HG02610 (cell line): ENCODE measurements at regions not wholly inside any gene's neighbourhood (a gene's known extent, or its start where the extent isn't known, plus 50 kb on each side); places are given as distances from the start of the nearest gene placed in this dataset.
"Not testable (repeated sequence)": the region's sequence is repeated elsewhere in the genome, so short reads cannot be mapped to it uniquely, and the experiment has no call there.

Source experiments
- ATAC-seq: cut with Tn5 transposase; IDR thresholded peaks from one replicate; pipeline ENCODE4 v1.9.1; 2021; ENCODE audit warnings: mild to moderate bottlenecking, moderate library complexity; ENCODE audit not compliant: unreplicated experiment

- no peak for ATAC-seq
These were observed 90.7 kb downstream of the GADD45G start for GRCh38 chr9:89695441-89695891.

- not testable (repeated sequence) for ATAC-seq
These were observed 91.2 kb downstream of the GADD45G start for GRCh38 chr9:89695979-89696378.

GRCh38 chr9:89696780-89697179, 92.0 kb downstream of the GADD45G start:
- no peak for ATAC-seq

GRCh38 chr9:89697553-89697952, 92.7 kb downstream of the GADD45G start:
- no peak for ATAC-seq

GRCh38 chr9:89698411-89699005, 93.7 kb downstream of the GADD45G start:
- ATAC-seq = no peak

- ATAC-seq = no peak
These were observed 94.8 kb downstream of the GADD45G start for GRCh38 chr9:89699646-89700045.

GRCh38 chr9:89701221-89701798, 96.5 kb downstream of the GADD45G start:
- ATAC-seq = peak; percentile 90

GRCh38 chr9:89702401-89702800, 97.6 kb downstream of the GADD45G start:
- no peak for ATAC-seq

GRCh38 chr9:89705651-89706050, 100.8 kb downstream of the GADD45G start:
- ATAC-seq = no peak

- no peak for ATAC-seq
These were observed 101.3 kb downstream of the GADD45G start for GRCh38 chr9:89706086-89706485.

GRCh38 chr9:89706731-89707191, 101.9 kb downstream of the GADD45G start:
- ATAC-seq = peak; percentile 64

GRCh38 chr9:89710697-89711096, 105.9 kb downstream of the GADD45G start:
- ATAC-seq = no peak

- no peak for ATAC-seq
These were observed 107.1 kb downstream of the GADD45G start for GRCh38 chr9:89711866-89712265.

GRCh38 chr9:89712283-89712682, 107.5 kb downstream of the GADD45G start:
- no peak for ATAC-seq

GRCh38 chr9:89714321-89714720, 109.5 kb downstream of the GADD45G start:
- no peak for ATAC-seq

GRCh38 chr9:89715318-89715858, 110.6 kb downstream of the GADD45G start:
- no peak for ATAC-seq

- no peak for ATAC-seq
These were observed 111.1 kb downstream of the GADD45G start for GRCh38 chr9:89715881-89716280.

GRCh38 chr9:89716559-89716958, 111.7 kb downstream of the GADD45G start:
- peak; percentile 62 for ATAC-seq

- no peak for ATAC-seq
These were observed 113.4 kb downstream of the GADD45G start for GRCh38 chr9:89718176-89718575.

- ATAC-seq = no peak
These were observed 113.8 kb downstream of the GADD45G start for GRCh38 chr9:89718651-89719050.

GRCh38 chr9:89719202-89719601, 114.4 kb downstream of the GADD45G start:
- no peak for ATAC-seq

GRCh38 chr9:89720696-89721175, 115.9 kb downstream of the GADD45G start:
- no peak for ATAC-seq
